ENCODE measurements at regions not wholly inside any gene's neighbourhood (a gene's known extent, or its start where the extent isn't known, plus 50 kb on each side); places are given as distances from the start of the nearest gene placed in this dataset.

DNA sequence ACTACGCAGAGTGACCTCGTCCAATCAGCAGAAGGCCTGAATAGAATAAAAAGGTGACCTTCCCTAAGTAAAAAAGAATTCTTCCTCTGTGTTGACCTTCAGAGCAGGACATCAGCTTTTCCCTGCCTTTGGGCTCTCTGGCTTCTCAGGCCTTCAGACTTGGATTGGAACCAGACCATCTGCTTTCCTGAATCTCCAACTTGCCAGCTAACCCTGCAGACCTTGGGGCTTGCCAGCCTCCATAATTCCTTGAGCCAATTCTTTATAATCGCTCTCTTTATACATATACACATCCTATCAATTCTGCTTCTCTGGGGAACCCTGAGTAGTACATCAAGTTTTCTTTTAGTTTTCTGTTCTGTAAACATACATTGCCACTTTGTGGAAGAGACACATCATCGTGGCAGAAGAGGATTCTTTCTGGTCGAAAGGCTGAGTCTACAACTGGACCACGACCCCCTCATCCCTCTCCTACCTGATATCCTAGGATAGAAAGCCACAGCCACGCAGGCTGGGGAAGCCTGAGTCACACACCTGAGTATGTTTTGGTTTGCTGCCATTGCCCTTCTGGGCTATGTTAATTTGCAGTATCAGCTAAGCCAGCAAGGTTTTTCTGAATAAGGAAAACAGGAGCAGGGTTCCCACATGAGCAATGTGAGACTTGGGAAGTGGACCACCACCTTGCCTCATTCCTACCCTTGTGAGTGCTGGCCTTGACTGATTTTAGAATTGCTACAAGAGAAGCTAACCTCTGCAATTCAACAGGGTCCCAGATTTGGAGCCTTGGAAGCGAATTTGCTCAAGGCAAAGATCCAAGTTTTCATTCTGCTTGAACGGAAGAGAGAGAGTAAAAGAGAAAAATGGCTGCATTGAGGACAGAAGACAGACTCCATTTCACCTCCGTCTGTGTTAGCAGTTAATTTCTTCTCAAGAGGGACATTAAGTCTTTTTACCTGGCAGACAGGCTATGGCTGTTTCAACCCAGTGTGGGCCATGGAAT is 445.2 kb upstream of the FZD8 start:
- DNase-seq: no peak

DNA sequence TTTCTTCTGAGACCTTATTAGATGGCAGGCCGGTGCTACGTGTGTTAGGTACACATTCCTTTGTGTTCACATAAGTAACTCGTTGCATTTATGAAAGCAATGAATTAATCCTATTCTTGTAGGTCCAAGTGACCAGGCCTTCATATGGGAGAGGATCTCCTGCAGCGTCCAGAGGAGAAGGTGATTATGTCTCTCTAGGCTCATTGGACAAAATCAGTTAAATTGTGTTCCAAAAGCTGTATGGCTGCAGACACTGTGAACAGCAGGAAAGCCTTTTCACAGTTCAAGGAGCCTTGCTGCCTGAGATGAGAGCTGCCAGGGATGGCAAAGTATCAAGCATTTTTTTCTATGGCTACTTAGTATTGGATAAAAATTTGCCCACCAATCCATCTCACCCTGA is 433.1 kb upstream of the FZD8 start:
- DNase-seq: no peak

- DNase-seq: no peak
These were observed 431.8 kb upstream of the FZD8 start for GRCh38 chr10:36073796-36074345.

- DNase-seq: no peak
These were observed 426.4 kb upstream of the FZD8 start for GRCh38 chr10:36068542-36068941.

GRCh38 chr10:36067748-36068147 is 425.7 kb upstream of the FZD8 start:
- DNase-seq: no peak

GRCh38 chr10:36066850-36067249 is 424.8 kb upstream of the FZD8 start:
- DNase-seq: no peak

GRCh38 chr10:36066102-36066501 is 424.0 kb upstream of the FZD8 start:
- DNase-seq: no peak

GRCh38 chr10:36063396-36063795 is 421.3 kb upstream of the FZD8 start:
- DNase-seq: no peak

DNA sequence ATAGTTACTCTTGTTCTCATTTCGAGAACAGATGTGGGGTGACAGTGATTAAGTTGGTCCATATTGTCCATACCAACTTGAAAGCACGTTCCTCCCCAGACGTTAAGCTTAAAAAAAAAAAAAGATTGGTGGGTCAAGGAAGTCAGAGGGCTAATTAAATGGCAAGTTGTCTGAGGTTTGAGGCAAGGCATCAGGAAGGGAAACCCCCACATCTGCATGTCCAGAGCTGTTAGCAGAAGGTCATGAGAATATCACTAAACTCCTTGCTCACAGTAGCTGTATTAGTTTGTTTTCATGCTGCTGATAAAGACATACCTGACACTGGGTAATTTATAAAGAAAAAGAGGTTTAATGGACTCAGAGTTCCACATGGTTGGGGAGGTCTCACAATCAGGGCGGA is 415.6 kb upstream of the FZD8 start:
- DNase-seq: no peak

- DNase-seq: no peak
These were observed 415.1 kb upstream of the FZD8 start for GRCh38 chr10:36057180-36057579.

DNA sequence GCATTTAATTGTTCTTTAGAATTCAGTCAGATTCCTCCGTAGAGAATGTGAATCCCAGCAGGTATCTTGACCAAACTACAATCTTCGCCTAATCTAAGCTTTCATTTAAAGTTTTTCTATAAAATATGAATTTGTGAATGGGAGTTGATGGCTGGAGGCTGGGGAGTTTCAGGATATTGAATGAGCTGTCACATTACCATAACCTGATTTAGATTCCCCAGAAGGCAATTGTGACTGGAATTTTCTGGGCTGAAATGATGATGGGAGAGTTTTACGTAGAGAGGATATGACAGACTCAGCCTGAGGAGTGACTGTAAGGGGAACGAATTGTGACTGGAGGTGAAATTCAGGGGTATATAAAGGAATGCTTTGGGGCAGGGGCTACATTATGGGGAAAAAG is 411.7 kb upstream of the FZD8 start:
- DNase-seq: no peak

DNA sequence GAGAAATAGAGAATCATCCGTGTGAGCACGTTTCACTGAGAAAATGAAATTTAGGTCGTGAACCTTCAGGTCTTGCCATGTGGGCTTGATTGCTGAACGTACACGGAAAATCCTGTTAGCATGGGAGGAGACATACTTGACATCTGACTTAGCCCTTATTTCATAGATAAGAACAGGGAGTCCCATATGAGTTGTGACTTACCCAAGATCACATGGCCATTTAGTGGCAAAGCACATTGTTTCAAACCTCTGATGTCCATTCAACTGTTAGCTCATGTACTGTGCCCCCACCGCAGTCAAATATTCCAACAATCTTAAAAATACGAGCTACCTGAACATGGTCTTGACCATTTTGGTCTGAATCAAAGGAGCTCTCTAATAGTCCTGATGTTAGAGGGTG is 411.2 kb upstream of the FZD8 start:
- DNase-seq: no peak

DNA sequence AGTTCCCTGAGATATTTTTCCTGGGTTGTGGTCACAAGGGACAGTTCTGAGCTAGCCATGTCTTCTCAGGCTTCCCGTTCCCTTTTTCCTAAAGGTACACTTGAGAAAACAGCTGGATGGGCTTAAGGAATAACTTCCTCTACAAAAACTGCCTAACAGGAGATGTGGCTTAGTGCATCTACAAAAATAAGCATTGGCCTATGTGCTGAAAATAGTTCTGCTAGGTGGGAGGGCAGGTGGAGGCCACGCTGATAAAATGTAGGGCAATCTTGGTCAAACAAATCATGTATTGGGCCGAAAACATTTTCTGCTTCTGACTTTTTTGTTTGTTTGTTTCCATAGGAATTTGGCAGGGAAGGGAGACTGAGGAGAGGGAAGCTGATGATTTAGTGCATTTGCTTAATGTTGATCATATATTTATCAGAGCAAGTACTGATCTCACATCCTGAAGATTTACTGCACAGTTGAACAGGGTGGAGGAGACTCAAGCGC is 409.4 kb upstream of the FZD8 start:
- no peak for DNase-seq

DNA sequence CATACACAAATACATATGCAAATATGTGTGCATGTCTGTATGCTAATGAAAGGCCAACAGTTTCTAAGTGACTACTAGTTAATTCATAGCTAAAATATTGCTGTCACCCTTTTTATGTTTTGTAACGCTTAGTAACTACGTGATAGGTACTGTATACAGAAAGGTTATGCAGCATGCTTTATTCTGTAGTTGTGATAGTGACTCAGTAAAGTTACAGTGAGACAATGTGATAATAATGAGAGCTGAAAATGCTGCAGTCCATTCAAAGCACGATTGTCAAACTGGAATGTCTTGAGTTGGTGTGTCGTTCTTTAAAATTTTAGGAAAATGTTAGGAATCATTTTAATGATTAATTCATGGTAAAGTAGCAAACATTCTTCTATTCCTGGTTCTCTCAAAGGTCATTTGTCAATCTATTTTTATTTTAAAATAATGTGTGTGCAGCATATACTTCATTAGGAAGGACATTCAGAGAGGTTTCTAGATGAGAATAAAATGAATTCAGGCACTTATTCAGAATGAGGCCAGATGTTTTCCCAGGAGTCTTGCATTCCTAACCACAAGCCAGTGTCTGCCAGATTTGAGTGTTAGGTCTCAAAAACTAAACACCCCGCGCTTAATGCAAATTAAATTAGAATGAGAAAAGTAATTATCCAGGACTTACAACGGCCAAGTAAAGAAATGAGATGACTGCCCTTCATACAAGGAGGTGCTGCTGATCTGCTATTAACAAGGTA is 408.8 kb upstream of the FZD8 start:
- no peak for DNase-seq

GRCh38 chr10:36048780-36049179 is 406.7 kb upstream of the FZD8 start:
- no peak for DNase-seq

DNA sequence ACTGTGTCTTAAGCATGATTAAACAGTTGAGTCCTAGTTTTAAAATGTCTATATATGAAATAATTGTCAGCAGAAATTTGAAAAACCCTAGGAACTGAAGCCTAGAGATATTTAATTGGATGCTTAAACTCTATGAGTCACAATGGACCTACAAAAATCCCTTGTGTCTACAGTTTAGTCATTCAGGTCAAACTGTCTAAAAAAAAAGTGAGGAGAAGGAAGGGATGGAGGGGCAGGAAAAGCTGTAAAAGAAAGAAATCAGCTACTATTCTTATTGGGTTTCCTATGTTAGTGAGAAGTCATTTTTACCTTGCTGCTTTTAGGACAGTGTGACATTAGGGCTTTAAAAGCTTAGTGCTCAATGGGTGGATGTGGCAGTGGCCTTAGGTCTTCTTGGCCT is 406.1 kb upstream of the FZD8 start:
- DNase-seq: no peak

GRCh38 chr10:36042135-36042534 is 400.0 kb upstream of the FZD8 start:
- DNase-seq: no peak

DNA sequence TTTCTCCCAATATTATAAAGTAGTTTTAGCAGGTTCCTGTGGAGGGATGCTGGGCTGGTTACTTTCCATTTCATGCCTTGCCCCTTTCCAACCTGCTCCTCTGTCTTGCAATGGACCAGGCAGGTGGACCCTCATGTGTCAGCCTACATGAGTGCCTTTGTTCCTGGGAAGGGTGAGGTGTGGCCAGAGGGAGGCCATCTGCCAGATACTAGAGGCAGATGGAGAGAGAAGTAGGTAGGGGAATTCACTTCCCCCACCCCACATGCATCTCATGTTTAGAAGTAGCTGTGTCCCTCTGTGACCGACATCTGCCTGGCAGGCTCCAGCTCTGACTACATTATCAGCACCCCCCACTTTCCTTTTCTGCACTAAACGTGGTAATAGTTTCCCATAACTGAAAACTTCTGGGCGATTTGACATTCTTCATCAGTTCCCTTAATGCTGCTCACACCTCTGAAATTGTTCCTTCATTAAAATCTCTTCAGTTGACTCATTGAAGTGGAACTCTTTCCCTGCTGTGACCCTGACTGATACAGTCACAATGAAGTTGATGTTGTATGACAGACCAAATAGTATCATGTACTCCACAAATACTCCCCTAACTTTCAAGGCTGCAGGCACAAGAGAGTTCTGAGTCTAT is 396.3 kb upstream of the FZD8 start:
- peak; percentile 89 for DNase-seq

DNA sequence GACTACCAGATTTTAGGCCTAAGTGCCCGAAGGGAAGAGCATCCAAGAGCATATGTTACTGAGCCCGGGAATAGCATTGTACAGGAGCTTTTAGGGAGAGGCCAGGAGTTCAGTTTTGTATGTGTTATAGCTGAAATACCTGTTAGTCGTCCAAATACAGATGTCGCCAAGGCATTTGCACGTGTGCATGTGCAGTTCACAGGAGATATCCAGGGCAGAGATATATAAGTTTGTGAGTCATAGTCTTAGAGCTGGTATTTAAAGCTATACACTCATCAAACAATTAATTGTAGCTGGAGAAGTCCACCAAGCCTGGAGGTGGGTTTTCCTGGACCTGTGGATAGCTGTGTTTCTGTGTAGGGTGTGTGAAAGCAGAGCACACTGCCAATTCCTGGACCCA is 394.0 kb upstream of the FZD8 start:
- DNase-seq: no peak

- no peak for DNase-seq
These were observed 391.7 kb upstream of the FZD8 start for GRCh38 chr10:36033808-36034207.

DNA sequence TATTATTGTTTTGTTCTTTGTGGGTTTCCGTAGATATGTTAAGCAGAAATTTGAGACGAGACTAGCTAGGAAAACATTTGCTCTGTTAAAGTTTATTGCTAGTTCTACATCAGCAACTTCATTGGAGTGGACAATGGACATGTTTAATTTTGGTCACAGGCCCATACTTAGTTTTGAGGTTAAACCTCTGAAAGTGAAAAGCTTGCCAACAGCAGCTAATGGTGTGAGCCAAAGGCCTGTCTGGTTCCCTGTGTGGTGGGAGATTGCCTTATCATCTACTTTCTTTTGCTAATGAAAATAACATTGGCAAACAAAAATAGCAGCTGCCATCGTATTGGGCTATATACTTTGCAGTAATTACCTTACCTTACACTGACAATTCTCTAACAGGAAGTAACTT is 388.4 kb upstream of the FZD8 start:
- DNase-seq: no peak

- DNase-seq: no peak
These were observed 384.7 kb upstream of the FZD8 start for GRCh38 chr10:36026656-36027390.
